ENCODE measurements at regions not wholly inside any gene's neighbourhood (a gene's known extent, or its start where the extent isn't known, plus 50 kb on each side); places are given as distances from the start of the nearest gene placed in this dataset.
"Not testable (repeated sequence)": the region's sequence is repeated elsewhere in the genome, so short reads cannot be mapped to it uniquely, and the experiment has no call there.

DNA sequence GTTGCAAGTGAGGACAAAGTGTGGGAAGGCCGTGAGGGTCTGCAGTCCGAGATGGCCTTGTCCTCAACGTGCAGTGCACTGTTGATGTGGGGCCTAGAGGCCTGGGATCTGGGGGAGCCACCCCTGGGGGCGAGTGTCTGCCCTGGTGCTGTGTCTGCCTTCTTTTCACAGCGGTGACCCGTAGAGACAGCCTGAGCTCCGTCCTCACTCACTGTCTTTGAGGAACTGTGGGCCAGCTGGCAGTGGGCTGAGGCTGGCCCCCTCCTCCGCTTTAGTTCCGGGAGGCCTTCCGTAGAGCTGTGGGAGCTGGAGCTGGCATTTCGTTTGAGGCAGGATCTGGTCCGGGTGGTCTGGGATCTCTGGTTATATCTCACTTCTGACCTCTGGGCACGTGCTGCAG, 1370.6 kb downstream of the CDH12 start:
- peak; percentile 10 for DNase-seq

- not testable (repeated sequence) for DNase-seq
These were observed 1371.5 kb downstream of the CDH12 start for GRCh38 chr5:21481320-21482270.

GRCh38 chr5:21480054-21480453, 1373.1 kb downstream of the CDH12 start:
- not testable (repeated sequence) for DNase-seq

GRCh38 chr5:21473981-21474380, 1379.2 kb downstream of the CDH12 start:
- DNase-seq = not testable (repeated sequence)

DNA sequence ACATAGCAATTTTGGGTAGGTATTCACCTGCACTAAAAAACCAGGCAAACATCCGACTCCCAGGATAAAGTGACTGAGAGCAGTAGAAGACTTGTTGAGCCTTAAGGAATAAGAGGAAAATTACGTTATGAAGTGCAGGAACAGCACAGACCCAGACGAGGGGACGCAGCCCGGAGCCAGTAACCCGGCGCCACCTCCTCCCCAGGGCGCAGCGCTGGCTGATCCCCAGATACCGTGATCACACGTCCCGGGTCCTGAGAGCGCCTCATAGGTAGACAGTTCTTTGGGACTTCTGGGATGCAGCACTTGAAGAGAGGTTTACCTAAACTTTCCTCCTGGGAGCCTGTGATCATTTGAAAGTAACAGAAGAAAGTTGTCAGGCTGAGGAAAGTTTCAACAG, 1379.7 kb downstream of the CDH12 start:
- DNase-seq = not testable (repeated sequence)

DNA sequence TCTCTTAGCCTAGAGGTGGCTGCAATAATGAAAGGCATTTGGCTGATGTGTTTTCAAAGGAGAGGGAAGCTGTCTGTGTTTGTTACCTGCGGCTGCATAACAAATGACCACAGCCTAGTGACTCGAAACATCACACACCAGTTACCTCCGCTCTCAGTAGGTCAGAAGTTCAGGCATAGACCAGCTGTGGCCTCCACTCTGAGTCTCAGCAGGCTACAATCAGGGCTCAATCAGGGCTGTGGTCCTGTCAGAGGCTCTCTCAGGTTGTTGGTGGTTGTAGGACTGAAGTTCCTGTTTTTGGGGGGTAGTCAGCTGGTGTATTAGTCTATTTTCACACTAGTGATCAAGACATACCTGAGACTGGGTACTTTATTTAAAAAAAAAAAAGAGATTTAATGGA, 1381.5 kb downstream of the CDH12 start:
- DNase-seq = not testable (repeated sequence)

GRCh38 chr5:21469523-21470101, 1383.5 kb downstream of the CDH12 start:
- DNase-seq = peak; percentile 38

DNA sequence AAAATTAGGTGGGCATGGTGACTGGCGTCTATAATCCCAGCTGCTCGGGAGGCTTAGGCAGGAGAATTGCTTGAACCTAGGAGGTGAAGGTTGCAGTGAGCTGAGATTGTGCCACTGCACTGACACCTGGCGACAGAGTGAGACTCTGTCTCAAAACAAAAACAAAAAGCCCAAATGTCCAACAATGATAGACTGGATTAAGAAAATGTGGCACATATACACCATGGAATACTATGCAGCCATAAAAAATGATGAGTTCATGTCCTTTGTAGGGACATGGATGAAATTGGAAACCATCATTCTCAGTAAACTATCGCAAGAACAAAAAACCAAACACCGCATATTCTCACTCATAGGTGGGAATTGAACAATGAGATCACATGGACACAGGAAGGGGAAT, 1385.6 kb downstream of the CDH12 start:
- DNase-seq = not testable (repeated sequence)

GRCh38 chr5:21459744-21460073, 1393.4 kb downstream of the CDH12 start:
- not testable (repeated sequence) for DNase-seq

DNA sequence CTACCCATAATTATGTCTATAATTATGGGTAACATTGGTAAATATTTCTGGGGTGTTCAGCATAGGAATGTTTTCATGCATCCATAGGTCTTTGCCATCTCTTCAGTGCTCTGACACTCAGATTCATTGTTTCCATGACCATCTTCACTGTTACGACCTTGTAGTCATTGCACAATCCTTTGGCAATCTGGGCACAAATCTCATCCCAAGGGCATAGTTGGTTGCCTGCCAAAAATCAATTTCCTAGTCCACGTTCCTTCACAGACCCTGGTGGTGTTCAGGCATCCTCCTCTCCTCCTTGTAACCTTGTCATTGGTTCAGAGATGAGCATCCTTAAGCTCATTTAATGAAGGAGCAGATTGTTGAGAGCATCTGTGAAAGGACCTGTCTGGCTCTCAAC, 1400.7 kb downstream of the CDH12 start:
- no peak for DNase-seq

- DNase-seq = no peak
These were observed 1420.5 kb downstream of the CDH12 start for GRCh38 chr5:21432646-21433045.

DNA sequence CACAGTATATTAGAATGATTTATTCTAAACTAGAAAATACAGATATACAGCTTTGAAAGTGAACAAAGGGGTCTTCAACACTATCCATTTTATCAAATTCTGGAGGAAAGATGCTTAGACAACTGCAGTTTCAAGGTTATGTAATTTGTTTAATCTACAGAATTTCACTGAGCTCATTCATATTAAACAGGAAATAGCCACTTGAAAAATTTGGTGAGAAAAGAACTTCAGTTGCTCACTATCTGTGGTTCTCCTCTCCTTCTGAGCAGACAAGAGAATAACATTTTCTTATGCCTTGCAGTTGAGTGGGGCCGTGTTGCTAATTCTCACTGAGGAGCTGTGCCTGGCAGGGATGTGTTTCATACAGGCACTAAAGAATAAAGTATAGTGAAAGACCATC, 1428.2 kb downstream of the CDH12 start:
- DNase-seq = no peak

DNA sequence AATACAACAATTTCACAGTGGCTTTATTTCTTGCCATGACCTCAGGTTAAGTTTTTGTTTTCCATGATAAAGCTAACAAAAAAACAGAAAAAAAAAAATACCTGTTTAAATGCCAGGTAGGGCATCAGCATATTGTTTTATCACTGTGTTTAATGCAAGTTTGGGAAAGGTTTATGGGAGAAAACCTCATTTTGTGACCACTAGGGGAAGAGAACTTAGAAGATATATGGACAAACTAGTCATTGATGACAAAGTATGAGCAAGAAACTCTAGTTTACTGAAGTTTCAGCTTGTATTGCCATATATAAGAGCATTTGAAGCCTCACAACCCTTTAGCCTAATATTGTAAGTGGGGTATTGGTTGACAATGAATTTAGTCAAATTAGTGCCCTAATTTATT, 1431.4 kb upstream of the CDH18 start:
- DNase-seq = no peak

GRCh38 chr5:21402089-21402488, 1414.1 kb upstream of the CDH18 start:
- DNase-seq = not testable (repeated sequence)

- DNase-seq = no peak
These were observed 1410.5 kb upstream of the CDH18 start for GRCh38 chr5:21398511-21398910.

DNA sequence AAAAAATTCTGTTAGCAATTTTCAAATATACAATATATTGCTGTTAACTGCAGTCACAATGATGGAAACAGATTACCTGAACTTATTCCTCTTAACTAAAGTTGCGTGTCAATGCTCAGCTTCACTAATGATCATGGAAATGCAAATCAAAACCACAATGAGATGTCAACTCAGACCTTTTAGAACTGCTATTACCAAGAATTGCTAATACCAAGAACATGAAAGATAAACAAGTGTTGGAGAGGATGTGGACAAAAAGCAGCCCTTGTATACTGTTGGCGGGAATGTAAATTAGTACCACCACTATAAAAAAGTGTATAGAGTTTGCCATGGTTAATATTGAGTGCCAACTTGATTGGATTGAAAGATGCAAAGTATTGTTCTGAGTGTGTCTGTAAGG, 1409.7 kb upstream of the CDH18 start:
- DNase-seq = no peak

GRCh38 chr5:21391506-21391905, 1403.5 kb upstream of the CDH18 start:
- DNase-seq = peak; percentile 35

DNA sequence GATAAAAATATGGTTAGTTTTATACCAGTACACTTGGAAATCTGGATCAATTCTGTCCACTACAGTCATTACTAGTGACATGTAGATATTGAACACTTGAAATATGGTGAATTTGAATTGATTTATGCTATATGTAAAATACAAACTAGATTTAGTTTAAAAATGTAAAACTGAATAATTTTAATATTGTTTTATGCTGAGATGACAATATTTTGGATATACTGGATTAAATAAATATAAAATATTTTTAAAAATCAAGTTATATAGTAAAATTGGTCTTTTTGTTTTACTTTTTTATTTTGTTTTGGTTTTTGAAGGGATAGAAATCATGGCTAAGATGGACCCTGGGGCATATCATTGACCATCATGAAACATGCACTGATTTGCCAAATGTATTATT, 1372.8 kb upstream of the CDH18 start:
- DNase-seq = not testable (repeated sequence)

DNA sequence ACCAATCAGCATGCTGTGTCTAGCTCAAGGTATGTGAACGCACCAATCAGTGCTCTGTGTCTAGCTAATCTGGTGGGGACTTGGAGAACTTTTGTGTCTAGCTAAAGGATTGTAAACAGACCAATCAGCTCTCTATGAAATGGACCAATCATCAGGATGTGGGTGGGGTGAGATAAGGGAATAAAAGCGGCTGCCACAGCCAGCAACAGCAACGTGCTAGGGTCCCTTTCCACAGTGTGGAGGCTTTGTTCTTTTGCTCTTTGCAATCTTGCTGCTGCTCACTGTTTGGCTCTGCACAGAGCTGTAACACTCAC, 1353.9 kb upstream of the CDH18 start:
- peak; percentile 0 for DNase-seq

GRCh38 chr5:21341203-21341947, 1353.4 kb upstream of the CDH18 start:
- DNase-seq = peak; percentile 1

GRCh38 chr5:21340233-21340632, 1352.2 kb upstream of the CDH18 start:
- DNase-seq = not testable (repeated sequence)

DNA sequence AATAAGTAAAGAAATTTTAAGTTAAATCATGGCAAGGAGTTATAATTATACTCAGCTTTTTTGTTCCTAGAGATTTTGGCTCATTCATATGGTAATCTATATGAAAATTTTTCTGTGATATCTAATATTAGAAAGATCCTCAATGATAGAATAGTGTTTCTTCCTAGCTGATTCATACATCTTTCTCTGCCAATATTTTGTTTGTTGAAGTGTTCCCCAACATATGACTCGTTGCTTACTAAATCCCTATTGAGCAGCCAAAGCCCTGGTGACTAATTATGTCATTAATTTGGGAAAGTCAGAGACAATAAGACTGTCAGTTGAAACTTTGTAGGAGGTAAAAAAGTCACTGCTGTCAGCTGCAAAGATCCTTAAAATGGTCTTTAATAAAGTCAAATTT, 1348.5 kb upstream of the CDH18 start:
- not testable (repeated sequence) for DNase-seq

DNA sequence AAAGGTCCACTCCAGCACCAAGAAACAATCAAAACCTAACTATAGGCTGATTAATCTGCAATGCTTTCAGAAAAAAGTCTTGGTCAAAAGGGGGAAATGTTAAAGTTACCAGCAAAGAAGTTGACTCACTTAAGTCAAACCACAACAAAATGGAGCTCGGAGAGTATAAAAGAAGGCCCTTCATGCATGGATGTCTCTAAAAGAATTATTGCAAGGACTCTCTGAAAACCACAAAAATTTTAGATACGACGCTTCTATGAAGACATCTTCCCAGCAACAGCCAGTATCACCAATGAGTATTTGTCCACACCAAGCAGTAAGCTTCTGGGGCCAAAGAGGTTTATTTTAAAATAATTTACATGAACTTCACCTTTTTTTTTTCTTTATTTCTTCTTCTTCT, 1327.4 kb upstream of the CDH18 start:
- not testable (repeated sequence) for DNase-seq

- DNase-seq = not testable (repeated sequence)
These were observed 1313.2 kb upstream of the CDH18 start for GRCh38 chr5:21301205-21301604.
